Neural progenitor cell (in vitro differentiated cells): ENCODE measurements at regions not wholly inside any gene's neighbourhood (a gene's known extent, or its start where the extent isn't known, plus 50 kb on each side); places are given as distances from the start of the nearest gene placed in this dataset.

Experiments
- DNase-seq: peaks from one replicate; pipeline ENCODE4 v3.0.0-alpha.2; 2016; ENCODE audit warnings: low spot score
- H2AFZ ChIP-seq: fragments of 200-600 bp; sonication (generic); replicated peaks from 2 replicates; pipeline ENCODE4 v1.6.1; 2016; ENCODE audit warnings: antibody characterized with exemption
- H3F3A ChIP-seq: fragments of 200-600 bp; sonication (generic); 2 replicates; pipeline ENCODE4 v1.6.1; 2016; ENCODE audit warnings: antibody characterized with exemption, low read depth
- H3K27ac ChIP-seq: fragments of 200-600 bp; sonication (generic); 2 replicates; pipeline ENCODE4 v1.5.1; 2016; ENCODE audit warnings: mild to moderate bottlenecking
- H3K27me3 ChIP-seq: fragments of 200-600 bp; sonication (generic); 2 replicates; pipeline ENCODE4 v1.6.1; 2016; ENCODE audit warnings: mild to moderate bottlenecking, moderate library complexity
- H3K36me3 ChIP-seq: fragments of 200-600 bp; sonication (generic); 2 replicates; pipeline ENCODE4 v1.5.1; 2016
- H3K4me1 ChIP-seq: fragments of 200-600 bp; sonication (generic); 2 replicates; pipeline ENCODE4 v1.6.1; 2016; ENCODE audit warnings: mixed run types
- H3K4me2 ChIP-seq: fragments of 200-600 bp; sonication (generic); 2 replicates; pipeline ENCODE4 v1.6.1; 2016
- H3K4me3 ChIP-seq: fragments of 200-600 bp; sonication (generic); 2 replicates; pipeline ENCODE4 v1.5.1; 2016
- H3K79me2 ChIP-seq: fragments of 200-600 bp; sonication (generic); 2 replicates; pipeline ENCODE4 v1.6.1; 2016; ENCODE audit warnings: low read depth
- H3K9ac ChIP-seq: fragments of 200-600 bp; sonication (generic); 2 replicates; pipeline ENCODE4 v1.6.1; 2016
- H3K9me3 ChIP-seq: fragments of 200-600 bp; sonication (generic); 2 replicates; pipeline ENCODE4 v1.5.1; 2016; ENCODE audit warnings: low read depth
- H4K20me1 ChIP-seq: fragments of 200-600 bp; sonication (generic); 2 replicates; pipeline ENCODE4 v1.6.1; 2016; ENCODE audit warnings: low read depth
- H3K27ac Mint-ChIP-seq: 3 replicates; pipeline ENCODE4 v1.8.0; 2021; ENCODE audit warnings: mixed read lengths
- H3K27me3 Mint-ChIP-seq: 2 replicates; pipeline ENCODE4 v1.8.0; 2022; ENCODE audit warnings: low read depth, mild to moderate bottlenecking, inconsistent platforms, moderate library complexity, mixed read lengths; ENCODE audit not compliant: insufficient read depth
- H3K36me3 Mint-ChIP-seq: 3 replicates; pipeline ENCODE4 v1.8.0; 2021; ENCODE audit warnings: mixed read lengths
- H3K4me1 Mint-ChIP-seq: 3 replicates; pipeline ENCODE4 v1.8.0; 2021; ENCODE audit warnings: mixed read lengths
- H3K4me3 Mint-ChIP-seq: 3 replicates; pipeline ENCODE4 v1.8.0; 2021; ENCODE audit warnings: mild to moderate bottlenecking, moderate library complexity, mixed read lengths
- H3K9me3 Mint-ChIP-seq: 3 replicates; pipeline ENCODE4 v1.8.0; 2020; ENCODE audit warnings: mixed read lengths
- CTCF ChIP-seq: fragments of 200-600 bp; sonication (generic); IDR thresholded peaks from 2 replicates; pipeline ENCODE4 v1.5.1; 2017; ENCODE audit warnings: antibody characterized with exemption, mild to moderate bottlenecking
- EZH2 ChIP-seq: fragments of 200-600 bp; sonication (generic); IDR thresholded peaks from 2 replicates; pipeline ENCODE4 v1.6.1; 2017; ENCODE audit warnings: antibody characterized with exemption, mild to moderate bottlenecking, moderate library complexity
- EZH2phosphoT487 ChIP-seq: fragments of 200-600 bp; sonication (generic); IDR thresholded peaks from 2 replicates; pipeline ENCODE4 v1.6.1; 2017; ENCODE audit warnings: antibody characterized with exemption

- H3K27ac ChIP-seq, result no peak overlapping the region
- Mint-ChIP-seq H3K4me3 (no peak overlapping the region), H3K9me3 (peaks cover 15% of the 10 kb centered on the region), H3K36me3 (no peaks in the 10 kb centered on the region), H3K27ac (no peak overlapping the region), H3K4me1 (no peaks in the 10 kb centered on the region), H3K27me3 (peaks cover 9% of the 10 kb centered on the region)
- H3K9me3 ChIP-seq, result no peaks in the 10 kb centered on the region
- no peak for DNase-seq
- no peak overlapping the region for H2AFZ ChIP-seq
- no peak overlapping the region for H3K9ac ChIP-seq
- H3K27me3 ChIP-seq, result no peaks in the 10 kb centered on the region
- no peaks in the 10 kb centered on the region for H3K36me3 ChIP-seq
- no peak overlapping the region for H3K4me2 ChIP-seq
- no peaks in the 10 kb centered on the region for H3K4me1 ChIP-seq
- no peak for TF ChIP-seq CTCF
- no peak for TF ChIP-seq EZH2phosphoT487
- no peak for TF ChIP-seq EZH2
- H3K4me3 ChIP-seq, result no peak overlapping the region
- H4K20me1 ChIP-seq, result no peaks in the 10 kb centered on the region
- no peaks in the 10 kb centered on the region for H3K79me2 ChIP-seq
- H3F3A ChIP-seq, result no peaks in the 10 kb centered on the region
Observed at GRCh38 chr10:131710142-131710861, 190.5 kb upstream of the PPP2R2D start.

GRCh38 chr10:131722121-131722520 is 178.7 kb upstream of the PPP2R2D start:
- DNase-seq, result no peak
- no peak overlapping the region for H3K4me3 Mint-ChIP-seq
- Histone ChIP-seq H3K4me1 (peaks cover 13% of the 10 kb centered on the region), H4K20me1 (no peaks in the 10 kb centered on the region), H3K79me2 (no peaks in the 10 kb centered on the region), H3K4me2 (no peak overlapping the region), H3K4me3 (no peak overlapping the region), H3K9me3 (no peaks in the 10 kb centered on the region), H2AFZ (no peak overlapping the region), H3F3A (peaks cover 3% of the 10 kb centered on the region), H3K27ac (no peak overlapping the region), H3K27me3 (peaks cover under 1% of the 10 kb centered on the region), H3K36me3 (no peaks in the 10 kb centered on the region), H3K9ac (no peak overlapping the region)
- H3K9me3 Mint-ChIP-seq, result peaks cover 18% of the 10 kb centered on the region
- no peaks in the 10 kb centered on the region for H3K36me3 Mint-ChIP-seq
- peaks cover 10% of the 10 kb centered on the region for H3K27me3 Mint-ChIP-seq
- TF ChIP-seq CTCF (no peak), EZH2phosphoT487 (no peak), EZH2 (no peak)
- H3K27ac Mint-ChIP-seq, result no peak overlapping the region
- peaks cover 26% of the 10 kb centered on the region for H3K4me1 Mint-ChIP-seq

- peaks cover 30% of the 10 kb centered on the region for H3K4me1 Mint-ChIP-seq
Observed at GRCh38 chr10:131722525-131723264, 178.1 kb upstream of the PPP2R2D start.

More at GRCh38 chr10:131722525-131723264, 178.1 kb upstream of the PPP2R2D start:
- Mint-ChIP-seq H3K36me3 (no peaks in the 10 kb centered on the region), H3K9me3 (peaks cover 17% of the 10 kb centered on the region), H3K4me3 (no peak overlapping the region), H3K27ac (no peak overlapping the region), H3K27me3 (peaks cover 14% of the 10 kb centered on the region)
- H3K27ac ChIP-seq, result no peak overlapping the region
- H3K4me1 ChIP-seq, result peaks cover 13% of the 10 kb centered on the region
- no peak overlapping the region for H3K9ac ChIP-seq
- H3K27me3 ChIP-seq, result peaks cover 5% of the 10 kb centered on the region
- peaks cover 3% of the 10 kb centered on the region for H3F3A ChIP-seq
- H4K20me1 ChIP-seq, result no peaks in the 10 kb centered on the region
- DNase-seq, result no peak
- TF ChIP-seq CTCF, result no peak
- TF ChIP-seq EZH2phosphoT487, result no peak
- TF ChIP-seq EZH2, result no peak
- H3K4me3 ChIP-seq, result no peak overlapping the region
- no peak overlapping the region for H2AFZ ChIP-seq
- no peak overlapping the region for H3K4me2 ChIP-seq
- no peaks in the 10 kb centered on the region for H3K9me3 ChIP-seq
- no peaks in the 10 kb centered on the region for H3K36me3 ChIP-seq
- no peaks in the 10 kb centered on the region for H3K79me2 ChIP-seq
